OCI-LY1 (cell line): ENCODE measurements at regions not wholly inside any gene's neighbourhood (a gene's known extent, or its start where the extent isn't known, plus 50 kb on each side); places are given as distances from the start of the nearest gene placed in this dataset.

Experiments used
- H2AFZ ChIP-seq: fragments of 200-600 bp; sonication (generic), shearing (Covaris generic); 2 replicates; pipeline ENCODE4 v1.6.0; 2014; ENCODE audit warnings: antibody characterized with exemption, mild to moderate bottlenecking, low read length
- H3F3A ChIP-seq: fragments of 200-600 bp; sonication (generic), shearing (Covaris generic); 2 replicates; pipeline ENCODE4 v1.6.0; 2014; ENCODE audit warnings: mild to moderate bottlenecking, antibody characterized with exemption, low read length, moderate library complexity; ENCODE audit not compliant: insufficient read depth
- H3K27ac ChIP-seq: fragments of 200-600 bp; sonication (generic); 2 replicates; pipeline ENCODE4 v1.5.1; 2014; ENCODE audit warnings: low read length, mixed run types, mild to moderate bottlenecking, low read depth; ENCODE audit not compliant: poor library complexity, severe bottlenecking
- H3K27me3 ChIP-seq: fragments of 200-600 bp; sonication (generic); 2 replicates; pipeline ENCODE4 v1.6.0; 2014; ENCODE audit warnings: antibody characterized with exemption, mild to moderate bottlenecking, low read length, moderate library complexity; ENCODE audit not compliant: insufficient read depth
- H3K36me3 ChIP-seq: fragments of 200-600 bp; sonication (generic); 2 replicates; pipeline ENCODE4 v1.6.1; 2014; ENCODE audit warnings: mild to moderate bottlenecking, antibody characterized with exemption, low read length, moderate library complexity, mixed read lengths; ENCODE audit not compliant: insufficient read depth
- H3K4me1 ChIP-seq: fragments of 200-600 bp; sonication (generic); 2 replicates; pipeline ENCODE4 v1.5.1; 2014; ENCODE audit warnings: mild to moderate bottlenecking, low read length, moderate library complexity; ENCODE audit not compliant: insufficient read depth, severe bottlenecking
- H3K4me2 ChIP-seq: fragments of 200-600 bp; sonication (generic), shearing (Covaris generic); 2 replicates; pipeline ENCODE4 v1.6.1; 2014; ENCODE audit warnings: low read length
- H3K4me3 ChIP-seq: fragments of 200-600 bp; sonication (generic); 2 replicates; pipeline ENCODE4 v1.5.1; 2014; ENCODE audit warnings: low read length, low read depth, mild to moderate bottlenecking, mixed read lengths; ENCODE audit not compliant: poor library complexity, severe bottlenecking
- H3K79me2 ChIP-seq: fragments of 200-600 bp; shearing (Covaris generic); 2 replicates; pipeline ENCODE4 v1.6.1; 2016; ENCODE audit warnings: mixed run types, low read length, mixed read lengths; ENCODE audit not compliant: insufficient read depth
- H3K9ac ChIP-seq: fragments of 200-600 bp; sonication (generic), shearing (Covaris generic); 2 replicates; pipeline ENCODE4 v1.6.1; 2014; ENCODE audit warnings: mild to moderate bottlenecking, low read length, mixed read lengths
- H3K9me2 ChIP-seq: fragments of 200-600 bp; sonication (generic), shearing (Covaris generic); 2 replicates; pipeline ENCODE4 v1.6.1; 2014; ENCODE audit warnings: low read depth, mild to moderate bottlenecking, low read length, mixed read lengths
- H3K9me3 ChIP-seq: fragments of 200-600 bp; shearing (Covaris generic); 2 replicates; pipeline ENCODE4 v1.6.1; 2014; ENCODE audit warnings: low read length, mixed read lengths
- H4K20me1 ChIP-seq: fragments of 200-600 bp; sonication (generic), shearing (Covaris generic); 2 replicates; pipeline ENCODE4 v1.6.0; 2016; ENCODE audit warnings: mild to moderate bottlenecking, low read length; ENCODE audit not compliant: insufficient read depth
- CTCF ChIP-seq: fragments of 200-600 bp; sonication (generic), shearing (Covaris generic); IDR thresholded peaks from 2 replicates; pipeline ENCODE4 v1.5.1; 2017; ENCODE audit warnings: mild to moderate bottlenecking, antibody characterized with exemption, low read length, moderate library complexity, mixed read lengths
- EZH2 ChIP-seq: fragments of 200-600 bp; sonication (generic), shearing (Covaris generic); IDR thresholded peaks from 2 replicates; pipeline ENCODE4 v1.8.0; 2017; ENCODE audit warnings: borderline replicate concordance, mixed run types, mild to moderate bottlenecking, antibody characterized with exemption, low read length, moderate library complexity, mixed read lengths

GRCh38 chr1:228835456-228835855 lies 100.2 kb downstream of the RHOU start:
- Histone ChIP-seq H4K20me1 (no peaks in the 10 kb centered on the region), H3K27ac (no peak overlapping the region), H3K9ac (no peak overlapping the region), H3K4me2 (no peak overlapping the region), H3K36me3 (no peaks in the 10 kb centered on the region), H3K79me2 (no peaks in the 10 kb centered on the region), H3K27me3 (no peaks in the 10 kb centered on the region), H3F3A (no peaks in the 10 kb centered on the region), H3K4me3 (no peak overlapping the region), H2AFZ (no peak overlapping the region), H3K9me2 (no peaks in the 10 kb centered on the region), H3K4me1 (no peaks in the 10 kb centered on the region), H3K9me3 (no peaks in the 10 kb centered on the region)
- TF ChIP-seq EZH2 (no peak), CTCF (no peak)

- TF ChIP-seq CTCF (no peak), EZH2 (no peak)
- Histone ChIP-seq H3K9me2 (no peaks in the 10 kb centered on the region), H3F3A (no peaks in the 10 kb centered on the region), H3K4me3 (no peak overlapping the region), H3K9ac (no peak overlapping the region), H2AFZ (no peak overlapping the region), H3K9me3 (no peaks in the 10 kb centered on the region), H3K27me3 (no peaks in the 10 kb centered on the region), H4K20me1 (no peaks in the 10 kb centered on the region), H3K79me2 (no peaks in the 10 kb centered on the region), H3K4me2 (no peak overlapping the region), H3K36me3 (no peaks in the 10 kb centered on the region), H3K4me1 (no peaks in the 10 kb centered on the region), H3K27ac (no peak overlapping the region)
Observed at GRCh38 chr1:228835911-228836310, 100.6 kb downstream of the RHOU start.

- TF ChIP-seq EZH2 = no peak
- Histone ChIP-seq H3F3A (no peaks in the 10 kb centered on the region), H3K27ac (no peak overlapping the region), H3K4me2 (no peak overlapping the region), H3K4me3 (no peak overlapping the region), H2AFZ (no peak overlapping the region), H4K20me1 (no peaks in the 10 kb centered on the region), H3K9ac (no peak overlapping the region), H3K9me2 (no peaks in the 10 kb centered on the region), H3K9me3 (no peaks in the 10 kb centered on the region), H3K4me1 (no peaks in the 10 kb centered on the region), H3K27me3 (no peaks in the 10 kb centered on the region), H3K79me2 (no peaks in the 10 kb centered on the region), H3K36me3 (no peaks in the 10 kb centered on the region)
Observed at GRCh38 chr1:228836427-228836826, 101.1 kb downstream of the RHOU start.

GRCh38 chr1:228837032-228837431 lies 101.8 kb downstream of the RHOU start:
- Histone ChIP-seq H3K27ac (no peak overlapping the region), H3K79me2 (no peaks in the 10 kb centered on the region), H3K36me3 (no peaks in the 10 kb centered on the region), H3K9ac (no peak overlapping the region), H3F3A (no peaks in the 10 kb centered on the region), H3K9me2 (no peaks in the 10 kb centered on the region), H3K4me1 (no peaks in the 10 kb centered on the region), H3K9me3 (no peaks in the 10 kb centered on the region), H3K4me2 (no peak overlapping the region), H3K4me3 (no peak overlapping the region), H4K20me1 (no peaks in the 10 kb centered on the region), H2AFZ (no peak overlapping the region), H3K27me3 (no peaks in the 10 kb centered on the region)
- TF ChIP-seq EZH2 (no peak), CTCF (no peak)
